AG04450 (cell line): ENCODE measurements at regions not wholly inside any gene's neighbourhood (a gene's known extent, or its start where the extent isn't known, plus 50 kb on each side); places are given as distances from the start of the nearest gene placed in this dataset.

ENCODE experiments used
- CTCF ChIA-PET: fragments of 300-600, 350-600 bp; formaldehyde crosslinking; extraction: SDS; loops from one replicate; lab custom pipeline; 2022; ENCODE audit warnings: antibody characterized with exemption, inconsistent platforms; lab: Charles Lee
- POLR2A ChIA-PET: fragments of 350-600 bp; formaldehyde crosslinking; extraction: SDS; loops from one replicate; lab custom pipeline; 2021; ENCODE audit warnings: antibody characterized with exemption, inconsistent platforms; lab: Yijun Ruan, JAX
- DNase-seq: peaks from one replicate; pipeline ENCODE4 v3.0.0-alpha.2; 2011; ENCODE audit warnings: low read depth, low spot score
- H3K27ac ChIP-seq: one replicate; pipeline ENCODE4 v1.5.1; 2012; ENCODE audit warnings: low read depth, low read length, control low read depth
- H3K27me3 ChIP-seq: one replicate; pipeline ENCODE4 v1.6.0; 2012; ENCODE audit warnings: low read length; ENCODE audit not compliant: control insufficient read depth, insufficient read depth
- H3K4me3 ChIP-seq: 2 replicates; pipeline ENCODE4 v1.5.1; 2011; ENCODE audit warnings: mild to moderate bottlenecking, low read depth, low read length, control low read depth
- H3K9me3 ChIP-seq: 2 replicates; pipeline ENCODE4 v1.5.1; 2012; ENCODE audit warnings: low read length; ENCODE audit not compliant: control insufficient read depth, insufficient read depth
- TF ChIP-seq, protein P1 (sequence below): IDR thresholded peaks from 2 replicates; pipeline ENCODE4 v1.5.1; 2011; ENCODE audit warnings: low read depth, low read length, control low read depth, inconsistent platforms

DNA sequence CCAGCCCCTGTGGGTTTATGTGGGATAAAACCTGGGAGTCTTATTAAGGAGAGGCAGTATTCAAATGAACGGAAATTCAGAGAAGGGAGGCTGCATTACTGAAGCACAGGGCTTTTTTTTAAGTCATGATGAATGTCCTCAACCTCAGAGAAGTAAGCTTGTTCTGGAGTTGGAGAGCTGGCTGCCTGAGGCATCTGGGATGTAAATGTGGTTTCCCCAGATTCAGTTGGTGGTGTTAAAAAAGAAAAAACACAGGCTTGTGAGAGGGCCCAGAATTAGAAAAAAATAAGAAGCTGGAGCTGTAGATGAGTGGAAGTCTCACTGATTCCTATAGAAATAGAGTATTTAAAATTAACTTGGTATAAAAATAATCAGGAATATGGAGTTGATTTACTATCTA, 64.0 kb upstream of the GPR12 start:
- ChIA-PET CTCF (no interaction called here), POLR2A (no interaction called here)
- Histone ChIP-seq H3K9me3 (no peaks in the 10 kb centered on the region), H3K27me3 (no peaks in the 10 kb centered on the region), H3K4me3 (no peak overlapping the region), H3K27ac (no peak overlapping the region)
- TF ChIP-seq, protein P1, sequence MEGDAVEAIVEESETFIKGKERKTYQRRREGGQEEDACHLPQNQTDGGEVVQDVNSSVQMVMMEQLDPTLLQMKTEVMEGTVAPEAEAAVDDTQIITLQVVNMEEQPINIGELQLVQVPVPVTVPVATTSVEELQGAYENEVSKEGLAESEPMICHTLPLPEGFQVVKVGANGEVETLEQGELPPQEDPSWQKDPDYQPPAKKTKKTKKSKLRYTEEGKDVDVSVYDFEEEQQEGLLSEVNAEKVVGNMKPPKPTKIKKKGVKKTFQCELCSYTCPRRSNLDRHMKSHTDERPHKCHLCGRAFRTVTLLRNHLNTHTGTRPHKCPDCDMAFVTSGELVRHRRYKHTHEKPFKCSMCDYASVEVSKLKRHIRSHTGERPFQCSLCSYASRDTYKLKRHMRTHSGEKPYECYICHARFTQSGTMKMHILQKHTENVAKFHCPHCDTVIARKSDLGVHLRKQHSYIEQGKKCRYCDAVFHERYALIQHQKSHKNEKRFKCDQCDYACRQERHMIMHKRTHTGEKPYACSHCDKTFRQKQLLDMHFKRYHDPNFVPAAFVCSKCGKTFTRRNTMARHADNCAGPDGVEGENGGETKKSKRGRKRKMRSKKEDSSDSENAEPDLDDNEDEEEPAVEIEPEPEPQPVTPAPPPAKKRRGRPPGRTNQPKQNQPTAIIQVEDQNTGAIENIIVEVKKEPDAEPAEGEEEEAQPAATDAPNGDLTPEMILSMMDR: no peak
- no peak for DNase-seq

DNA sequence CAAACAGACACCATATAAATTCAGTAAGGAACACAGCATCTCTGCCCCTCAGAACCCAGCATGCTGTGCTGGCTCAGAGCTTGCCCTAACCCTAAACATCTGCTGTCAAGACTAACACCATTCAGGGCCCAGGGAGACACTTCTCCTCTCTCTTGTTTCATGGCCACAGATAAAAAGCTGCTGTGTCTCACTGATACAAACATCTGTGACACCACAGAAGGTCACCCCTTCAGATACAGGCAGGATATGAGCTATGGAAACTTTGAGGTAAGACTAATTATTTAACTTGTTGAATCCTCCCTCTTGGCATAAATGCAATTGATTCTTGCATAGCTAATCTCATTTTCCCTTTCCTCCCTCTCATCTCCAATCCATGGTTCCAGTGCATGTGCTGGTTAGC, 61.6 kb upstream of the GPR12 start:
- H3K27me3 ChIP-seq: peaks cover 4% of the 10 kb centered on the region
- no peaks in the 10 kb centered on the region for H3K9me3 ChIP-seq
- no peak overlapping the region for H3K4me3 ChIP-seq
- H3K27ac ChIP-seq: no peak overlapping the region
- TF ChIP-seq, protein P1: no peak
- ChIA-PET POLR2A (no interaction called here), CTCF (interaction anchor here (1.2 kb wide), 1 partner anchor 109 kb away, joined by 3 read pairs; no protein-coding TSS in a partner anchor)
- DNase-seq: no peak

DNA sequence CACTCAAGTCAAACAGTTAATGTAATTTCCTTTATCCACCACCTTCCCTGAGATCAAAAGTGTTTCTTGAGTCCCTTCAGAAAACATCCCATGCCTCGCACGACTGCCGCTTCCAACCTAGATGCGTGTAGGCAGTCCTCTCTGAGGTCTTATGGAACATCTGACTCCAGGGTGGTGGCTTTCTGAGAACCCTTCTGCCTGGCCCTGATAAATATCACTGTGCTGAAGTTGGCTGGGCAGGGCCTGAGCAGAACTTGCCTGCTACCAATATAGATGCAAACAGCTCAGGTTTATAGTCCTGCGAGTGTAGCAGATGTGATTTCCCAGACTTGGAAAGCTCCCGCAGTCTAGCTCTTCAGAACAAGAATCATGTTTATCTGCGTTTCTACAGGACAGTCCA, 61.1 kb upstream of the GPR12 start:
- no peak overlapping the region for H3K4me3 ChIP-seq
- TF ChIP-seq, protein P1: no peak
- ChIA-PET CTCF (interaction anchor here (0.5 to 1.2 kb wide), 2 partner anchors 109 to 1008 kb away, joined by 3 to 7 read pairs; no protein-coding TSS in a partner anchor), POLR2A (no interaction called here)
- no peaks in the 10 kb centered on the region for H3K9me3 ChIP-seq
- H3K27me3 ChIP-seq: peaks cover 4% of the 10 kb centered on the region
- no peak overlapping the region for H3K27ac ChIP-seq
- no peak for DNase-seq

DNA sequence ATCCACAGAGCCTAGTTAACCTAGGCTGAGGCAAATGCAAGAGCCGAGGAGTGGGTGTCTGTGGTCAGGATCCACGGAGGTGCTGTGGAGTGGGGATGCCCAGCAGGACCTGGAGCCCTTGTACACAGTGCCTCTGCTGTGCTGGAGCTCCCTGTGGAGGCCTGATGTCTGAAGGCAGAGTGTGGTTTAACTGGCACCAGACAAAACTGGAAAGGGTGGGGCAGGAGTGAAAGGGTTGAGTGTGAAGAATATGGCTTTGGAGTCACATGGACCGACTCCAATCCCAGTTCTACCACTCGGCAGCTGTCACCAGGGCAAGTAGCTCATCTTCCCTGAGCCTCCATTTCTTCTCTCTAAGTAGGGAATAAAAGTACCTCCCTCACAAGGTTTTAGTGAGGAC, 60.3 kb upstream of the GPR12 start:
- TF ChIP-seq, protein P1: no peak
- ChIA-PET POLR2A (no interaction called here), CTCF (no interaction called here)
- DNase-seq: no peak
- Histone ChIP-seq H3K9me3 (no peaks in the 10 kb centered on the region), H3K27ac (no peak overlapping the region), H3K4me3 (no peak overlapping the region), H3K27me3 (peaks cover 4% of the 10 kb centered on the region)

GRCh38 chr13:26819046-26819445, 58.5 kb upstream of the GPR12 start:
- Histone ChIP-seq H3K27ac (no peak overlapping the region), H3K9me3 (no peaks in the 10 kb centered on the region), H3K4me3 (no peak overlapping the region), H3K27me3 (peaks cover 4% of the 10 kb centered on the region)
- DNase-seq: no peak
- CTCF ChIA-PET: interaction anchor here (0.6 kb wide), 1 partner anchor 643 kb away, joined by 3 read pairs; no protein-coding TSS in a partner anchor
- TF ChIP-seq, protein P1: no peak
- POLR2A ChIA-PET: no interaction called here
